ENCODE measurements at regions not wholly inside any gene's neighbourhood (a gene's known extent, or its start where the extent isn't known, plus 50 kb on each side); places are given as distances from the start of the nearest gene placed in this dataset.
"Not testable (repeated sequence)": the region's sequence is repeated elsewhere in the genome, so short reads cannot be mapped to it uniquely, and the experiment has no call there.

- DNase-seq (no peak), ATAC-seq (no peak)
- Histone ChIP-seq H3K36me3 (replicated peaks in 1 of 2; ENCODE audit: insufficient read depth in 1 of 2, low read depth in 2 of 2) (no peaks in the 10 kb centered on the region), H3K4me1 (no peaks in the 10 kb centered on the region), H3K4me3 (no peak overlapping the region), H3K9me3 (no peaks in the 10 kb centered on the region), H3K27me3 (no peaks in the 10 kb centered on the region), H3K27ac (no peak overlapping the region)
- WGBS, 2 donors: 53 to 65% methylated on average over 5 of the region's 5 CpGs
- intact Hi-C loops (cut with DNase I): no loop called here
- TF ChIP-seq, protein P1, sequence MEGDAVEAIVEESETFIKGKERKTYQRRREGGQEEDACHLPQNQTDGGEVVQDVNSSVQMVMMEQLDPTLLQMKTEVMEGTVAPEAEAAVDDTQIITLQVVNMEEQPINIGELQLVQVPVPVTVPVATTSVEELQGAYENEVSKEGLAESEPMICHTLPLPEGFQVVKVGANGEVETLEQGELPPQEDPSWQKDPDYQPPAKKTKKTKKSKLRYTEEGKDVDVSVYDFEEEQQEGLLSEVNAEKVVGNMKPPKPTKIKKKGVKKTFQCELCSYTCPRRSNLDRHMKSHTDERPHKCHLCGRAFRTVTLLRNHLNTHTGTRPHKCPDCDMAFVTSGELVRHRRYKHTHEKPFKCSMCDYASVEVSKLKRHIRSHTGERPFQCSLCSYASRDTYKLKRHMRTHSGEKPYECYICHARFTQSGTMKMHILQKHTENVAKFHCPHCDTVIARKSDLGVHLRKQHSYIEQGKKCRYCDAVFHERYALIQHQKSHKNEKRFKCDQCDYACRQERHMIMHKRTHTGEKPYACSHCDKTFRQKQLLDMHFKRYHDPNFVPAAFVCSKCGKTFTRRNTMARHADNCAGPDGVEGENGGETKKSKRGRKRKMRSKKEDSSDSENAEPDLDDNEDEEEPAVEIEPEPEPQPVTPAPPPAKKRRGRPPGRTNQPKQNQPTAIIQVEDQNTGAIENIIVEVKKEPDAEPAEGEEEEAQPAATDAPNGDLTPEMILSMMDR (IDR thresholded peaks at IDR 0.05): no peak
- TF ChIP-seq POLR2A (IDR thresholded peaks at IDR 0.05): no peak
These were observed 96.6 kb downstream of the NKX2-1 start for GRCh38 chr14:36423430-36423829.

DNA sequence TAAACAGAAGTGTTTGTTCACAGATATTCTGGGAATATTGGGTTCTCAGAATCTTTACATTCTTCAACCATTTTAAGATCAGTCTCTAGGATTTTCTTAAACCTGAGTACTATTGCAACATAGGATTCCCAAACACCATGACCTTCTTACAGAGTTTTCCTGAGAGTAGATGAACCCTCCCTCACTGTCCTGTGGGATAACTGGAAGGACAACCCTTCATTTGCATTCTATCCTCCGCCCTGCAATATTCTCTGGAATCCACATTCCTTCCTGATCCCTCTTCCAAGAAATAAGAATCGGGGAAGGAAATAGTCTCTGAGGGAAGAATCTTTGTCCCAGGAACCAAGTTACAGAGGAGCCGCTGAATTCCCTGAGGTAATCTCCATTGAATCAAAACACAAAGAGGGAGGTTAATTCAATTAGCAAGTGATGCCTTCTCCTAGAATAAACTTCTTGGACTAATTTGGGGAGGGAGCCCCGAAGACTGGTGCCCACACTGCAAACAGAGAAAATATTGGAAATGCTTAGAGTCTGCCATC, 99.8 kb upstream of the MBIP start:
- no peak for DNase-seq
- H3K36me3 ChIP-seq (replicated peaks in 1 of 2; ENCODE audit: insufficient read depth in 1 of 2, low read depth in 2 of 2): no peaks in the 10 kb centered on the region

DNA sequence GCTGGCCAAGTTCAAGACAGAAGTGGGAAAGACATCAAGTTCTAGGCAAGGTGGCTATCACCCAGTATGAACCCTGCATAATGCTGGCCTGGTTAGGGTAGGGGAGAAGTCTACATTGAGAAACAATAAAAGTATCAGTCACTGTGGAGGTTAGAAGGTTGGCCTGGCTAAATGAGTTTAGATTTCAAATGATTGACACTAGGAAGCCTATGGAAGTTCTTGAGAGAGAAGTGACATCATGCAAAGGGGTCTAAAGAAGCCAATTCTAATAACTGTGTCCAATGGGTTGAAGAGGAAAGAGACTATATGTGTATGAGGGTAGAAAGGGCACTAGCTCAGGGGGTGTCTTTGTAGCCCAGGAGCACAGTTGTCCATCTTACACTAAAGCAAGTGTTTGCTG, 98.5 kb upstream of the MBIP start:
- TF ChIP-seq, protein P1 (IDR thresholded peaks at IDR 0.05): no peak
- no peak for TF ChIP-seq POLR2A (IDR thresholded peaks at IDR 0.05)
- intact Hi-C loops (cut with DNase I): no loop called here
- Histone ChIP-seq H3K4me3 (no peak overlapping the region), H3K4me1 (no peaks in the 10 kb centered on the region), H3K27me3 (no peaks in the 10 kb centered on the region), H3K27ac (no peak overlapping the region), H3K9me3 (peaks cover 0 to 5% (median 0%) of the 10 kb centered on the region in 3 donors), H3K36me3 (replicated peaks in 1 of 2; ENCODE audit: insufficient read depth in 1 of 2, low read depth in 2 of 2) (no peaks in the 10 kb centered on the region)
- DNase-seq (no peak), ATAC-seq (no peak)

More for the DNA sequence above, 99.8 kb upstream of the MBIP start:
- Histone ChIP-seq H3K27me3 (no peaks in the 10 kb centered on the region), H3K4me3 (no peak overlapping the region), H3K4me1 (no peaks in the 10 kb centered on the region), H3K9me3 (peaks cover 0 to 5% (median 0%) of the 10 kb centered on the region in 3 donors), H3K27ac (no peak overlapping the region)
- TF ChIP-seq POLR2A (IDR thresholded peaks at IDR 0.05): no peak
- TF ChIP-seq, protein P1 (IDR thresholded peaks at IDR 0.05): no peak
- intact Hi-C loops (cut with DNase I): no loop called here
- ATAC-seq: no peak
- 39 to 41% methylated on average over 4 of the region's 4 CpGs for WGBS, 2 donors

DNA sequence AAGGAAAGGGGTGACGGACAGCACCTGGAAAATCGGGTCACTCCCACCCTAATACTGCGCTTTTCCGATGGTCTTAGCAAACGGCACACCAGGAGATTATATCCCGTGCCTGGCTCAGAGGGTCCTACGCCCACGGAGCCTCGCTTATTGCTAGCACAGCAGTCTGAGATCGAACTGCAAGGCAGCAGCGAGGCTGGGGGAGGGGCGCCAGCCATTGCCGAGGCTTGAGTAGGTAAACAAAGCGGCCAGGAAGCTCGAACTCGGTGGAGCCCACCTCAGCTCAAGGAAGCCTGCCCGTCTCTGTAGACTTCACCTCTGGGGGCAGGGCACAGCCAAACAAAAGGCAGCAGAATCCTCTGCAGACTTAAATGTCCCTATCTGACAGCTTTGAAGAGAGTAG, 91.5 kb upstream of the MBIP start:
- ATAC-seq; intact Hi-C loops (cut with DNase I); H3K36me3 ChIP-seq (replicated peaks in 1 of 2; ENCODE audit: insufficient read depth in 1 of 2, low read depth in 2 of 2); H3K4me1 ChIP-seq; H3K4me3 ChIP-seq; H3K27ac ChIP-seq; H3K27me3 ChIP-seq; H3K9me3 ChIP-seq; DNase-seq: not testable (repeated sequence)
- 74 to 85% methylated on average over 11 to 17 of the region's 17 CpGs for WGBS, 2 donors

GRCh38 chr14:36408388-36408787, 88.0 kb upstream of the MBIP start:
- Histone ChIP-seq H3K27me3 (no peaks in the 10 kb centered on the region), H3K27ac (no peak overlapping the region), H3K9me3 (no peaks in the 10 kb centered on the region), H3K4me1 (no peaks in the 10 kb centered on the region), H3K4me3 (no peak overlapping the region), H3K36me3 (replicated peaks in 1 of 2; ENCODE audit: insufficient read depth in 1 of 2, low read depth in 2 of 2) (no peaks in the 10 kb centered on the region)
- ATAC-seq: no peak
- TF ChIP-seq POLR2A (IDR thresholded peaks at IDR 0.05): no peak
- WGBS, 2 donors: 46 to 56% methylated on average over 3 of the region's 3 CpGs
- intact Hi-C loops (cut with DNase I): no loop called here
- DNase-seq: no peak

GRCh38 chr14:36405589-36406274, 85.3 kb upstream of the MBIP start:
- H3K36me3 ChIP-seq (replicated peaks in 1 of 2; ENCODE audit: insufficient read depth in 1 of 2, low read depth in 2 of 2): no peaks in the 10 kb centered on the region
- TF ChIP-seq POLR2A (IDR thresholded peaks at IDR 0.05): no peak
- TF ChIP-seq, protein P1 (IDR thresholded peaks at IDR 0.05): no peak
- ATAC-seq: no peak
- DNase-seq: no peak
- no peaks in the 10 kb centered on the region for H3K9me3 ChIP-seq
- H3K27me3 ChIP-seq: no peaks in the 10 kb centered on the region
- 54 to 88% methylated on average over 1 of the region's 1 CpG for WGBS, 2 donors
- H3K4me1 ChIP-seq: no peaks in the 10 kb centered on the region
- intact Hi-C loops (cut with DNase I): no loop called here
- H3K27ac ChIP-seq: no peak overlapping the region
- H3K4me3 ChIP-seq: no peak overlapping the region

Measured in body of pancreas (tissue), 4 donors.